ENCODE measurements at regions not wholly inside any gene's neighbourhood (a gene's known extent, or its start where the extent isn't known, plus 50 kb on each side); places are given as distances from the start of the nearest gene placed in this dataset.

GRCh38 chr12:75960086-75960910 lies 71.3 kb downstream of the PHLDA1 start:
- DNase-seq (ENCODE audit: low spot score), result no peak
- TF ChIP-seq POLR2AphosphoS5 (IDR thresholded peaks at IDR 0.05), result no peak
- no peak for TF ChIP-seq POLR2A (IDR thresholded peaks at IDR 0.05)
- TF ChIP-seq, protein P1, sequence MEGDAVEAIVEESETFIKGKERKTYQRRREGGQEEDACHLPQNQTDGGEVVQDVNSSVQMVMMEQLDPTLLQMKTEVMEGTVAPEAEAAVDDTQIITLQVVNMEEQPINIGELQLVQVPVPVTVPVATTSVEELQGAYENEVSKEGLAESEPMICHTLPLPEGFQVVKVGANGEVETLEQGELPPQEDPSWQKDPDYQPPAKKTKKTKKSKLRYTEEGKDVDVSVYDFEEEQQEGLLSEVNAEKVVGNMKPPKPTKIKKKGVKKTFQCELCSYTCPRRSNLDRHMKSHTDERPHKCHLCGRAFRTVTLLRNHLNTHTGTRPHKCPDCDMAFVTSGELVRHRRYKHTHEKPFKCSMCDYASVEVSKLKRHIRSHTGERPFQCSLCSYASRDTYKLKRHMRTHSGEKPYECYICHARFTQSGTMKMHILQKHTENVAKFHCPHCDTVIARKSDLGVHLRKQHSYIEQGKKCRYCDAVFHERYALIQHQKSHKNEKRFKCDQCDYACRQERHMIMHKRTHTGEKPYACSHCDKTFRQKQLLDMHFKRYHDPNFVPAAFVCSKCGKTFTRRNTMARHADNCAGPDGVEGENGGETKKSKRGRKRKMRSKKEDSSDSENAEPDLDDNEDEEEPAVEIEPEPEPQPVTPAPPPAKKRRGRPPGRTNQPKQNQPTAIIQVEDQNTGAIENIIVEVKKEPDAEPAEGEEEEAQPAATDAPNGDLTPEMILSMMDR (IDR thresholded peaks at IDR 0.05), result no peak

DNA sequence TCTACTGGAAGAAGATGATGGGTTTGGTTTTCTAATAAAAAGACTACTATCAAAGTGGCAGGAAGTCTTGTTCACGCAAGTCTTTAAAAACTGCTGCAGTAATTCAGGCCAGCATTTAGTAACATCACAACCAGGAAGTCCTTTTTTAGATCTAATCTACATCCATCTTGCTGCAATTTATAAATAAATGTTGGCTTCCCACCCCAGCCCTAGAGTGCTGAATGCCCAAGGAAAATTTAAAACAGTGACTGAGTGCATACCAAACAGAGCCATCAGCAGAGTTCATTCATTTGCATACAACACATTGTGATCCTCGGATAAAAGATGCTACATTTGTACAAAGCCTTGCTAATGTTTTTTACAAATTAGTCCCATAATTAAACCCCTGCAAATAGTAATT lies 72.1 kb downstream of the PHLDA1 start:
- H3K27me3 ChIP-seq (replicated peaks; ENCODE audit: insufficient read depth), result no peaks in the 10 kb centered on the region
- H3K4me1 ChIP-seq (replicated peaks), result no peaks in the 10 kb centered on the region
- 24% methylated on average over 2 of the region's 2 CpGs for WGBS
- no peaks in the 10 kb centered on the region for H3K9me3 ChIP-seq
- TF ChIP-seq, protein P1 (IDR thresholded peaks at IDR 0.05), result no peak
- intact Hi-C loops (cut with DNase I), result no loop called here
- no peak overlapping the region for H3K27ac ChIP-seq
- no peaks in the 10 kb centered on the region for H3K36me3 ChIP-seq
- H3K4me3 ChIP-seq, result no peak overlapping the region
- no peak for DNase-seq (ENCODE audit: low spot score)

More at GRCh38 chr12:75960086-75960910, 71.3 kb downstream of the PHLDA1 start:
- 35% methylated on average over 6 of the region's 6 CpGs for WGBS
- Histone ChIP-seq H3K36me3 (no peaks in the 10 kb centered on the region), H3K4me3 (no peak overlapping the region), H3K27ac (no peak overlapping the region), H3K27me3 (replicated peaks; ENCODE audit: insufficient read depth) (no peaks in the 10 kb centered on the region), H3K9me3 (no peaks in the 10 kb centered on the region), H3K4me1 (replicated peaks) (no peaks in the 10 kb centered on the region)
- intact Hi-C loops (cut with DNase I), result no loop called here

GRCh38 chr12:75959060-75959459 lies 72.5 kb downstream of the PHLDA1 start:
- Histone ChIP-seq H3K27ac (no peak overlapping the region), H3K36me3 (no peaks in the 10 kb centered on the region), H3K4me3 (no peak overlapping the region), H3K9me3 (no peaks in the 10 kb centered on the region), H3K4me1 (replicated peaks) (no peaks in the 10 kb centered on the region), H3K27me3 (replicated peaks; ENCODE audit: insufficient read depth) (no peaks in the 10 kb centered on the region)
- no peak for TF ChIP-seq POLR2A (IDR thresholded peaks at IDR 0.05)
- TF ChIP-seq POLR2AphosphoS5 (IDR thresholded peaks at IDR 0.05), result no peak
- TF ChIP-seq, protein P1 (IDR thresholded peaks at IDR 0.05), result no peak
- intact Hi-C loops (cut with DNase I), result no loop called here
- no peak for DNase-seq (ENCODE audit: low spot score)
- WGBS, result 41% methylated on average over 2 of the region's 2 CpGs

DNA sequence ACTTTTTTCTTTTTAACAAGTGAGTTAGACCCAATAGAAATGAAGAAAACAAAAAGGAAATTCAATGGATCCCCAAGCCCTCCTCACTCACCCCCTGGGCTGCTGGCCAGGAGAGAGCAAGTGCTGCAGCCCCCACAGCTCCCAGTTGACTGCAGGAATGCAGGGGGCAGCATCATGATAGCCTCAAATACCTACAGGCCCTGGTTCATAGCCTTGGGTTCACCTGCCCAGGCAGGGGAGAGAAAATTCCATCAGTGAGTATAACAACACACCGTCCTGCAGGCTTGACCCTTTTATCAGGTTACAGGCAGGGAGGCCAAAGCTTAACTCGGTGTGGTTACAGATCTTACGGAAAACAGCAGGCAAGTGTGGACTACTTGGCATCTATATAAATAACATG lies 76.3 kb downstream of the PHLDA1 start:
- DNase-seq (ENCODE audit: low spot score), result no peak
- TF ChIP-seq, protein P1 (IDR thresholded peaks at IDR 0.05), result no peak
- no peak for TF ChIP-seq POLR2AphosphoS5 (IDR thresholded peaks at IDR 0.05)
- no peak for TF ChIP-seq POLR2A (IDR thresholded peaks at IDR 0.05)
- no peaks in the 10 kb centered on the region for H3K27me3 ChIP-seq (replicated peaks; ENCODE audit: insufficient read depth)
- H3K27ac ChIP-seq, result no peak overlapping the region
- no peaks in the 10 kb centered on the region for H3K4me1 ChIP-seq (replicated peaks)
- intact Hi-C loops (cut with DNase I), result no loop called here
- H3K36me3 ChIP-seq, result no peaks in the 10 kb centered on the region
- H3K4me3 ChIP-seq, result no peak overlapping the region
- H3K9me3 ChIP-seq, result no peaks in the 10 kb centered on the region
- WGBS, result 93% methylated on average over 3 of the region's 3 CpGs

DNA sequence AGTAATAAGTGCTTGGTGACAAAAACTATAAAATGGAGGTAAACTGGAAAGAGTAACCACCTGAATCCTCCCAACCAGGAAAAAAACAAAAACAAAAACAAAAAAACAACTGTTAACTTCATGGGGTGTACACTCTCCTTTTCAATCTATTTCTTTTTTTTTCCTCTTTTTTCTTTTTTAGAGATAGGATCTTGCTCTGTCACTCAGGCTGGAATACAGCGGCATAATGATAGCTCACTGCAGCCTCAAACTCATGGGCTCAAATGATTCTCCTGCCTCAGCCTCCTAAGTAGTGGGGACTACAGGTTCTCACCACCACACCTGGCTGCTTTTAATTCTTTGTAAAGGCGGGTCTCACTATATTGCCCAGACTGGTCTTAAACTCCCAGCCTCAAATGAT lies 76.8 kb downstream of the PHLDA1 start:
- intact Hi-C loops (cut with DNase I), result no loop called here
- TF ChIP-seq POLR2A (IDR thresholded peaks at IDR 0.05) (no peak), POLR2AphosphoS5 (IDR thresholded peaks at IDR 0.05) (no peak)
- TF ChIP-seq, protein P1 (IDR thresholded peaks at IDR 0.05), result no peak
- Histone ChIP-seq H3K9me3 (no peaks in the 10 kb centered on the region), H3K27ac (no peak overlapping the region), H3K4me1 (replicated peaks) (no peaks in the 10 kb centered on the region), H3K36me3 (no peaks in the 10 kb centered on the region), H3K27me3 (replicated peaks; ENCODE audit: insufficient read depth) (no peaks in the 10 kb centered on the region), H3K4me3 (no peak overlapping the region)
- DNase-seq (ENCODE audit: low spot score), result no peak
- WGBS, result 98% methylated on average over 2 of the region's 2 CpGs

All from prostate gland (tissue), 2 donors.